Astrocyte (in vitro differentiated cells and primary cell): ENCODE measurements at regions not wholly inside any gene's neighbourhood (a gene's known extent, or its start where the extent isn't known, plus 50 kb on each side); places are given as distances from the start of the nearest gene placed in this dataset.

ENCODE experiments used
- DNase-seq: peaks from one replicate; pipeline ENCODE4 v3.0.0-alpha.2; 2010; ENCODE audit warnings: low read depth
- FAIRE-seq: peaks from 2 replicates; lab custom pipeline; 2011; peaks lifted over from hg19 to GRCh38; lab: Jason Lieb, UNC
- H2AFZ ChIP-seq: 2 replicates; pipeline ENCODE4 v1.6.0; 2012; ENCODE audit warnings: low read depth, low read length, inconsistent platforms
- H3K27ac ChIP-seq: 2 replicates; pipeline ENCODE4 v1.5.1; 2011; ENCODE audit warnings: low read depth, low read length, inconsistent platforms
- H3K27me3 ChIP-seq: 2 replicates; pipeline ENCODE4 v1.6.0; 2011; ENCODE audit warnings: low read length, inconsistent platforms; ENCODE audit not compliant: insufficient read depth
- H3K36me3 ChIP-seq: 2 replicates; pipeline ENCODE4 v1.5.1; 2011; ENCODE audit warnings: low read length, inconsistent platforms; ENCODE audit not compliant: insufficient read depth
- H3K4me1 ChIP-seq: 2 replicates; pipeline ENCODE4 v1.5.1; 2011; ENCODE audit warnings: low read length, inconsistent platforms; ENCODE audit not compliant: insufficient read depth
- H3K4me2 ChIP-seq: 2 replicates; pipeline ENCODE4 v1.6.0; 2012; ENCODE audit warnings: low read length, inconsistent platforms
- H3K4me3 ChIP-seq: 2 replicates; pipeline ENCODE4 v1.5.1; 2011; ENCODE audit warnings: low read depth, mild to moderate bottlenecking, low read length, inconsistent platforms; ENCODE audit not compliant: insufficient read depth
- H3K79me2 ChIP-seq: 2 replicates; pipeline ENCODE4 v1.6.0; 2012; ENCODE audit warnings: mild to moderate bottlenecking, low read length, inconsistent platforms; ENCODE audit not compliant: insufficient read depth
- H3K9ac ChIP-seq: 2 replicates; pipeline ENCODE4 v1.6.0; 2012; ENCODE audit warnings: mild to moderate bottlenecking, low read length, inconsistent platforms
- H3K9me3 ChIP-seq: 2 replicates; pipeline ENCODE4 v1.5.1; 2012; ENCODE audit warnings: low read depth, mild to moderate bottlenecking, low read length, inconsistent platforms; ENCODE audit not compliant: insufficient read depth
- H4K20me1 ChIP-seq: 2 replicates; pipeline ENCODE4 v1.6.0; 2012; ENCODE audit warnings: low read length, inconsistent platforms; ENCODE audit not compliant: insufficient read depth
- H3K27ac Mint-ChIP-seq: one replicate; pipeline ENCODE4 v1.8.0; 2021; ENCODE audit warnings: mild to moderate bottlenecking, mixed read lengths; ENCODE audit not compliant: unreplicated experiment
- H3K27me3 Mint-ChIP-seq: one replicate; pipeline ENCODE4 v1.8.0; 2021; ENCODE audit warnings: low read depth, mixed read lengths; ENCODE audit not compliant: unreplicated experiment
- H3K36me3 Mint-ChIP-seq: one replicate; pipeline ENCODE4 v1.8.0; 2021; ENCODE audit warnings: low read depth, mixed read lengths; ENCODE audit not compliant: unreplicated experiment
- H3K4me1 Mint-ChIP-seq: one replicate; pipeline ENCODE4 v1.8.0; 2021; ENCODE audit warnings: low read depth, mixed read lengths; ENCODE audit not compliant: unreplicated experiment
- H3K4me3 Mint-ChIP-seq: one replicate; pipeline ENCODE4 v1.8.0; 2021; ENCODE audit warnings: mild to moderate bottlenecking, moderate library complexity, mixed read lengths; ENCODE audit not compliant: unreplicated experiment
- H3K9me3 Mint-ChIP-seq: one replicate; pipeline ENCODE4 v1.8.0; 2021; ENCODE audit warnings: mild to moderate bottlenecking, mixed read lengths; ENCODE audit not compliant: unreplicated experiment
- EZH2 ChIP-seq: IDR thresholded peaks from 2 replicates; pipeline ENCODE4 v1.6.1; 2012; ENCODE audit warnings: mild to moderate bottlenecking, low read length, inconsistent platforms; ENCODE audit not compliant: insufficient read depth
- TF ChIP-seq, protein P1 (sequence below): IDR thresholded peaks from 2 replicates; pipeline ENCODE4 v1.5.1; 2011; ENCODE audit warnings: low read depth, mild to moderate bottlenecking, inconsistent platforms, low read length, moderate library complexity; ENCODE audit not compliant: insufficient read depth

DNA sequence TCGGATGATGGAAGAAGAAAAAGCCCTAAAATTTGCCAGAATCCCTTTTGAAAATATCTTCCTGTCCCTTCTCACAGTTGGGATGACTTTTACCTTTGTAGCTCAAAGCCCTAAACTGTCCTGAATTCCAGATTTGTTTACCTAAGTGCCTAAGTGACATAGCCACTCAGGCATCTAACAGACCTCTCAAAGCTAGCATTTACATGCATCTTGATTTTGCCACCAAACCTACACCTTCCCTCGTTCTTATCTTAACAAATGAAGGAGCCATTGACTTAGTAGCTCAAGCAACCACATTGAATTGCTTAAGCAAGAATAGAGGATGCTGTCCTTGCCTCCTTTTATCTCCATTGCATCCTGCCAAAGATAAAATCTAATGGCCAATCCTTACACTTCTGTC, 198.4 kb upstream of the NTM start:
- Mint-ChIP-seq H3K27ac (no peak overlapping the region), H3K36me3 (no peaks in the 10 kb centered on the region), H3K4me3 (no peak overlapping the region), H3K27me3 (peaks cover 29% of the 10 kb centered on the region), H3K4me1 (no peaks in the 10 kb centered on the region), H3K9me3 (peaks cover 3% of the 10 kb centered on the region)
- H3K4me1 ChIP-seq = no peaks in the 10 kb centered on the region
- no peaks in the 10 kb centered on the region for H3K79me2 ChIP-seq
- H3K36me3 ChIP-seq = no peaks in the 10 kb centered on the region
- H4K20me1 ChIP-seq = no peaks in the 10 kb centered on the region
- H3K4me2 ChIP-seq = no peak overlapping the region
- H2AFZ ChIP-seq = no peak overlapping the region
- DNase-seq = no peak
- peaks cover 4% of the 10 kb centered on the region for H3K27me3 ChIP-seq
- no peak overlapping the region for H3K9ac ChIP-seq
- no peak for FAIRE-seq
- no peak for TF ChIP-seq EZH2
- TF ChIP-seq, protein P1, sequence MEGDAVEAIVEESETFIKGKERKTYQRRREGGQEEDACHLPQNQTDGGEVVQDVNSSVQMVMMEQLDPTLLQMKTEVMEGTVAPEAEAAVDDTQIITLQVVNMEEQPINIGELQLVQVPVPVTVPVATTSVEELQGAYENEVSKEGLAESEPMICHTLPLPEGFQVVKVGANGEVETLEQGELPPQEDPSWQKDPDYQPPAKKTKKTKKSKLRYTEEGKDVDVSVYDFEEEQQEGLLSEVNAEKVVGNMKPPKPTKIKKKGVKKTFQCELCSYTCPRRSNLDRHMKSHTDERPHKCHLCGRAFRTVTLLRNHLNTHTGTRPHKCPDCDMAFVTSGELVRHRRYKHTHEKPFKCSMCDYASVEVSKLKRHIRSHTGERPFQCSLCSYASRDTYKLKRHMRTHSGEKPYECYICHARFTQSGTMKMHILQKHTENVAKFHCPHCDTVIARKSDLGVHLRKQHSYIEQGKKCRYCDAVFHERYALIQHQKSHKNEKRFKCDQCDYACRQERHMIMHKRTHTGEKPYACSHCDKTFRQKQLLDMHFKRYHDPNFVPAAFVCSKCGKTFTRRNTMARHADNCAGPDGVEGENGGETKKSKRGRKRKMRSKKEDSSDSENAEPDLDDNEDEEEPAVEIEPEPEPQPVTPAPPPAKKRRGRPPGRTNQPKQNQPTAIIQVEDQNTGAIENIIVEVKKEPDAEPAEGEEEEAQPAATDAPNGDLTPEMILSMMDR = no peak
- no peak overlapping the region for H3K27ac ChIP-seq
- H3K4me3 ChIP-seq = no peak overlapping the region
- H3K9me3 ChIP-seq = no peaks in the 10 kb centered on the region

DNA sequence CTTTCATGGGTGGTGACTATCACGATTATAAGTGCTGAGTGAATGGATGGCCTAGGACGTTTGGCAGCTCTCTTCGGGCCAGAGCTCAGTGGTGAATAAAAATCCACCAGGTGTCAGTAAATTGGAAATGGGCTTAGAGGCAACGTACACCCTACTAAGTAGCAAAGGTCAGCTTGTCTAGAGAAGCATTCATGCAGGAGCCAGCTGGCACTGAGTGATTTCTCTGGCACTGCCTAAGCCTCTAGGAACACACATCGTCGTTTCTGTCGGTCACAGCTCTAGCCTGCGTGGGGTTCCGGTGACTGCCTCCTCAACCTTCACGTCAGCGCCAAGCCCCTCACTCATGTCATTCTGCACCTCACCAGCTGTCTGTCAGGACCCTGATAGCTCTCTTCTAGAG, 192.4 kb upstream of the NTM start:
- Histone ChIP-seq H3K4me3 (no peak overlapping the region), H4K20me1 (no peaks in the 10 kb centered on the region), H3K4me2 (no peak overlapping the region), H3K27me3 (peaks cover 6% of the 10 kb centered on the region), H3K36me3 (no peaks in the 10 kb centered on the region), H3K9ac (no peak overlapping the region), H2AFZ (no peak overlapping the region), H3K9me3 (no peaks in the 10 kb centered on the region), H3K79me2 (no peaks in the 10 kb centered on the region), H3K4me1 (no peaks in the 10 kb centered on the region), H3K27ac (no peak overlapping the region)
- FAIRE-seq (no peak), DNase-seq (no peak)
- Mint-ChIP-seq H3K4me1 (no peaks in the 10 kb centered on the region), H3K36me3 (no peaks in the 10 kb centered on the region), H3K27me3 (peaks cover 29% of the 10 kb centered on the region), H3K4me3 (no peak overlapping the region), H3K27ac (no peak overlapping the region), H3K9me3 (peaks cover 3% of the 10 kb centered on the region)
- TF ChIP-seq, protein P1 = no peak
- TF ChIP-seq EZH2 = no peak

GRCh38 chr11:131178596-131178995, 191.8 kb upstream of the NTM start:
- H3K79me2 ChIP-seq = no peaks in the 10 kb centered on the region
- no peaks in the 10 kb centered on the region for H3K36me3 ChIP-seq
- H3K27ac ChIP-seq = no peak overlapping the region
- Mint-ChIP-seq H3K27ac (no peak overlapping the region), H3K36me3 (no peaks in the 10 kb centered on the region), H3K9me3 (peaks cover 3% of the 10 kb centered on the region), H3K27me3 (peaks cover 29% of the 10 kb centered on the region), H3K4me1 (no peaks in the 10 kb centered on the region), H3K4me3 (no peak overlapping the region)
- H4K20me1 ChIP-seq = no peaks in the 10 kb centered on the region
- H2AFZ ChIP-seq = no peak overlapping the region
- FAIRE-seq = no peak
- no peak overlapping the region for H3K4me3 ChIP-seq
- H3K4me2 ChIP-seq = no peak overlapping the region
- H3K9me3 ChIP-seq = no peaks in the 10 kb centered on the region
- peaks cover 8% of the 10 kb centered on the region for H3K27me3 ChIP-seq
- H3K9ac ChIP-seq = no peak overlapping the region
- H3K4me1 ChIP-seq = no peaks in the 10 kb centered on the region
- no peak for TF ChIP-seq EZH2
- TF ChIP-seq, protein P1 = no peak
- no peak for DNase-seq
